ENCODE measurements at regions not wholly inside any gene's neighbourhood (a gene's known extent, or its start where the extent isn't known, plus 50 kb on each side); places are given as distances from the start of the nearest gene placed in this dataset.

- TF ChIP-seq, protein P1, sequence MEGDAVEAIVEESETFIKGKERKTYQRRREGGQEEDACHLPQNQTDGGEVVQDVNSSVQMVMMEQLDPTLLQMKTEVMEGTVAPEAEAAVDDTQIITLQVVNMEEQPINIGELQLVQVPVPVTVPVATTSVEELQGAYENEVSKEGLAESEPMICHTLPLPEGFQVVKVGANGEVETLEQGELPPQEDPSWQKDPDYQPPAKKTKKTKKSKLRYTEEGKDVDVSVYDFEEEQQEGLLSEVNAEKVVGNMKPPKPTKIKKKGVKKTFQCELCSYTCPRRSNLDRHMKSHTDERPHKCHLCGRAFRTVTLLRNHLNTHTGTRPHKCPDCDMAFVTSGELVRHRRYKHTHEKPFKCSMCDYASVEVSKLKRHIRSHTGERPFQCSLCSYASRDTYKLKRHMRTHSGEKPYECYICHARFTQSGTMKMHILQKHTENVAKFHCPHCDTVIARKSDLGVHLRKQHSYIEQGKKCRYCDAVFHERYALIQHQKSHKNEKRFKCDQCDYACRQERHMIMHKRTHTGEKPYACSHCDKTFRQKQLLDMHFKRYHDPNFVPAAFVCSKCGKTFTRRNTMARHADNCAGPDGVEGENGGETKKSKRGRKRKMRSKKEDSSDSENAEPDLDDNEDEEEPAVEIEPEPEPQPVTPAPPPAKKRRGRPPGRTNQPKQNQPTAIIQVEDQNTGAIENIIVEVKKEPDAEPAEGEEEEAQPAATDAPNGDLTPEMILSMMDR (IDR thresholded peaks at IDR 0.05; ENCODE audit: insufficient read depth, low read depth, low read length) = no peak
- TF ChIP-seq EZH2 (IDR thresholded peaks at IDR 0.05; ENCODE audit: insufficient read depth, low read length) = no peak
Measured at GRCh38 chr7:25388681-25389080, 160.4 kb upstream of the NPVF start.

All from astrocyte (in vitro differentiated cells and primary cell).